ENCODE measurements at regions not wholly inside any gene's neighbourhood (a gene's known extent, or its start where the extent isn't known, plus 50 kb on each side); places are given as distances from the start of the nearest gene placed in this dataset.

DNA sequence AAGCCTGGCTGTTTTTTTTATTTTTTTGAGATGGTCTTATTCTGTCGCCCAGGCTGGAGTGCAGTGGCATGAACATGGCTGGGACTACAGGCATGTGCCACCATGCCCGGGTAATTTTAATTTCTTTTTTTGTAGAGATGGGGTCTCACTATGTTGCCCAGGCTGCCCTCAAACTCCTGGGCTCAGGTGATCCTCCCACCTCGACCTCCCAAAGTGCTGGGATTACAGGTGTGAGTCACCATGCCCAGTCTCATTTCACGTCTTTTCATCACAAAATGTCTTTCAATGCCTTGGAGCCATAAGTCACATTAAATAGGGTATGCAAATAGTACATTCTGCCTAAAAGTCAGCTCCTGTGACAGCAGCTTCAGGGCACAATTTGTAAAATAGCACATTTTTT is 52.8 kb downstream of the SOX2 start:
- no peak for DNase-seq (ENCODE audit: low read depth)

DNA sequence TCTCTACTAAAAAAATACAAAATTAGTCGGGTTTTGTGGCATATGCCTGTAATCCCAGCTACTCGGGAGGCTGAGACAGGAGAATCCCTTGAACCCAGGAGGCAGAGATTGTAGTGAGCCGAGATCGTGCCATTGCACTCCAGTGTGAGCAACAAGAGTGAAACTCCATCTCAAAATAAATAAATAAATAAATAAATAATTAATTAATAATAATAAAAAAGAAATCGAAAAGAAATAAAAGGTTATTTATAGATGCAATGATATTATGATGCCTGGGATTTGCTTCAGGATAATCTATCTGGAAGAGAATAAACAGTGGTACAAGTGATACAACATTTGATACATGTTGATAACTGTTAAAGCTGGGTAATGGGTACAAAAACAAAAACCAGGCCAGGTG is 58.6 kb downstream of the SOX2 start:
- no peak for DNase-seq (ENCODE audit: low read depth)

DNA sequence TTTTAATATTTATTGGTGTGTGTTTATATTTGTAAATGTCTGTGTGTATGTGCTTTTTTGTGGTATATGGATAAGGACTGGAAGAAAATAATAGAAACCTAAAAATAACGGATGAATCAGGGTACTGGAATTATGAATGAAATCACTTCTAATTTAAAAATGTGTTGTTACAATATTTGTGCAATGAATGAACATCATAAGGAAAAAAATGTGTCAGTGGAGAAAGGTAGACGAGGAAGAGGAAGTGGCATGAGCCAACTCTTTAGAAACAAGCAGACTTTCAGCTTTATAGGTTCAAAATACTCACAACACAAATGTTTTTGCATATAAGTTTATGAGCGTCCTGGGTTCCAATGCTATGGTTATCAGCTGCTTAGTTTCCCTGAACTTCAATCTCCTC is 59.4 kb downstream of the SOX2 start:
- DNase-seq (ENCODE audit: low read depth), result no peak

DNA sequence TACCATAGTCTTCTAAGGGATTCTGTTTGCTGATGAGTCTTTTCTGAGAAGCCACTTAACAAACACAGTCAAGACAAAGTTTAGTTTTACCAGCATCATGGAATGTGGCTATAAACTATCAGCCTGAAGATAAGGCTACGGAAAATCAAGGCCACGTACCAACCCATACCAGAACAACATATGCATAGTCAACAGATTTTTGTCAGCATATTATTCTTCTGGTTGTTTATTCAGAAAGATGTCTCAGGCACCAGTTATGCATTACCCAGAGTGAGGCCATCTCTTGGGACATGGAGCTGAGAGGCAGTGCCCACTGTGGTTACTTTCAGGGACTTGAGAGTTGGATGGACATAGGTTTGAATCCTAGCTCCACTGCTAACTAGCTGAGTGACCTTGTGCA is 60.4 kb downstream of the SOX2 start:
- DNase-seq (ENCODE audit: low read depth), result no peak

DNA sequence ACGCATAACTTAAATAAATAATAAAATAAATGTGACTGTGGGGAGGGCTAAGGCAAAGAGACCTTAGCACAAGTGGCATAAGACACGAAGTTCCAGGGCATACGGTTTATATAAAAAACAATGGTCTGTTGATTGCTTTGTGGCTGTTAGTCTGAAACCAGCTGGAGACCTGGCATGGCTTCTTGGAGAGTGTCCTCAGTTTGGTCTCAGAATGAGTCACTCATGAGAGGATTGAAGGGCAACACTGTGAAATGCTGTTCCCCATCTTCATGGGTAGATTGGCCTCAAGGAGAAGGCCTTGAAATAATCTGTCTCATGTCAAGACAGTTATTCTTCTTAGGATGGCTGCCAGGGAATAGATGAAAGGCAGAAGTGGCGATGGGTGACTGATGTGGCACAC is 62.2 kb downstream of the SOX2 start:
- DNase-seq (ENCODE audit: low read depth), result no peak

DNA sequence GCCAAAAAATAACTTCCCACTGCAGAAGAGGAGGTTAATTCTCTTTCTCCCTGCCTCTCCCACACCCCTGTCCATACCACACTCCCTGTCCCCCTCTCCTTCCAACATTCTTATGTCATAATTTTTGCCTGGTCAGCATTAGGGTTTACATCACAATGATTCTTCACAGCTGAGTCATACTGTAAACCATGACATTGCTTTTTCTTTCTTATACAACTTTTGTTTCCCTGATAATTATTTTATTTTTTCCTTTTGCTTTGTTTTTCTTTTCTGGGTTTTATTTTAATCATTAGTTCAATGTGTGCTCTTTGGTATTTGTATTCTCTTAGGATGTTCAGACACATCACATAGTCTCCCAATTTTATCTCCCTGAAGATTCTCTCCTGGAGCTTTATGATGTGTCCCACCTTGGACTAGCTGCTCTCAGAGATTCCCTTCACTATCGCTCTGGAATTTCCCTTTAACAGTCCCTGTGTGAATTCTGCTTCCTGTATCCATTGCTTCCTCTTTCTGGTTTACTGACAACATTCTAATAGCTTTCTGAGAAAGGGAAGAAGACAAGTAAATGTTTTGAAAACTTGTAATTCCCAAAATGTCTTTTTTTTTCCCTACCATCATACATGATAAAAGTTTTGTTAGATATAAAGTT is 70.7 kb downstream of the SOX2 start:
- DNase-seq (ENCODE audit: low read depth), result no peak

DNA sequence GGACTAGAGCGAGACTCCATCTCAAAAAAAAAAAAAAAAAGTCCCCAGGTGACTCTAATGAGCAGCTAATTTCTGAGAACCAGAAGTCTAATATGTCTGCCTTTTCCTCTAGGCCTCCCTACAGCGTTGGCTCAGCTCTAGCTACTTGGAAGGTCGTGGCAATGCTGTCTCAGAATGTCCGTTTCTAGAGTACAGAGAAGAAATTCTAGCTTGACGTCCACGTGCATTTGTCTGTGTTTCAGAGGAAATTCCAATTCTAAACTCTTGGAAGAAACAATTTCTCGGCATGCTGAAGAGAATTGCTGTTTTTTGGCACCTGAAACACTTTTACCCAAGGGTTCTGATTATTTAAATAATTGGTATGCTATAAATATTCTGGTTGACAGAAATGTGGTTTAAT is 78.8 kb downstream of the SOX2 start:
- no peak for DNase-seq (ENCODE audit: low read depth)

DNA sequence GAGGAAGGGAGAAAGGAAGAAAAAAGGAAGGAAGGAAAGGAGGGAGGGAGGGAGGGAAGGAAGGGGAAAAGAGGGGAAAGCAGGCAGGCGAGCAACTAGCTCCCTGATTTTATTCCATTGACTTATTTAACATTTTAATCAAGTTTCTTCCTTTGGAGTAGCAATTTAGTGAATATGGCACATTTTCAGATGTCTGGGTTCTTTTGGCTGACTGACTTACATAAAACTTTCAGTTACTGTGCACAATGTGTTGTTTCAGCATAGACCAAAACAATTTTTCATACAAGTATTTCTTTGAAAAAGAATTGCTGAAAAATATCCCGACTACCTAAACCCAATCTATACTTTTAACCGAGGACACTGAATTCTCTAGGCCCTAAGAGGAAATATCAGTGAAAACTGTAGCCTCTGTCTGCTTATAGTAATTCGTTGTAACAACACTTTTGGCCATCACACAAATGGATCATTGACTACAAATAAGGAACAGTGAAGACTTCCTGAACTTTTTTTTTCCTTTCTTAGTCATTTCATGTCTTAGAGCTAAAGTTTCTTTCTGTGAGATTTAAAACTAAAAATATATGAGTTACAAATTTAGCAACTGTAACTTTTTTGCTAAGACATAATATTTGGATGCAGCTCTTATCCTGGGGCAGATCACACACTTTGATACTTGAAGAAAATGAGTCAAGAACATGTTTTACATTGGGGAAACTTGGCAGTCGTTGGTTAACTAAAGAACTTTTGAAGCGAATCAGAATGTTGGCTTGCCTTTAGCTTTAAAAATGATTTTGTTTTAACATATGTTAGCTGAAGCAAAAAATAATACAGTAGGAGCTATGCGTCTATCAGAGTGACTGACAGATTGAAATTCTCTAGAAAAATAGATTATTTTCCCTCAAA is 79.6 kb downstream of the SOX2 start:
- no peak for DNase-seq (ENCODE audit: low read depth)

DNA sequence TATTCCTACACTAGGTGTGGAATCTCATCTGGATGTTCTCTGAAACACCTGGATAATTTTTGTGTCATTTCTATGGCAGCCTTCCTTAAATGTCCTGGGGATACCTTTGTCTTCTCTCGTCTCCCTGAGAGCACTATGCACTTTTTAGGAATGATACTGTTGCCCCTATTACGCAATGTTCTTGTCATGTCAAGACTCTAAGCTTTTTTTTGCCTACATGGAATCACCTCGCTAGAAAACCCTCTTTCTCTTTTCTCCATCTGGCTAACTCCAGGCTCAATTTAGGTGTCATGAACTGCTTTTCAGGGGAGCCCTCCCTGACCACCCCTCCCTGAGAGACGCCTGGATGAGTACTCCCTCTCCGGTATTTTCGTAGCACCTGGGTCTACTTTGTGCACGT is 81.3 kb downstream of the SOX2 start:
- no peak for DNase-seq (ENCODE audit: low read depth)

DNA sequence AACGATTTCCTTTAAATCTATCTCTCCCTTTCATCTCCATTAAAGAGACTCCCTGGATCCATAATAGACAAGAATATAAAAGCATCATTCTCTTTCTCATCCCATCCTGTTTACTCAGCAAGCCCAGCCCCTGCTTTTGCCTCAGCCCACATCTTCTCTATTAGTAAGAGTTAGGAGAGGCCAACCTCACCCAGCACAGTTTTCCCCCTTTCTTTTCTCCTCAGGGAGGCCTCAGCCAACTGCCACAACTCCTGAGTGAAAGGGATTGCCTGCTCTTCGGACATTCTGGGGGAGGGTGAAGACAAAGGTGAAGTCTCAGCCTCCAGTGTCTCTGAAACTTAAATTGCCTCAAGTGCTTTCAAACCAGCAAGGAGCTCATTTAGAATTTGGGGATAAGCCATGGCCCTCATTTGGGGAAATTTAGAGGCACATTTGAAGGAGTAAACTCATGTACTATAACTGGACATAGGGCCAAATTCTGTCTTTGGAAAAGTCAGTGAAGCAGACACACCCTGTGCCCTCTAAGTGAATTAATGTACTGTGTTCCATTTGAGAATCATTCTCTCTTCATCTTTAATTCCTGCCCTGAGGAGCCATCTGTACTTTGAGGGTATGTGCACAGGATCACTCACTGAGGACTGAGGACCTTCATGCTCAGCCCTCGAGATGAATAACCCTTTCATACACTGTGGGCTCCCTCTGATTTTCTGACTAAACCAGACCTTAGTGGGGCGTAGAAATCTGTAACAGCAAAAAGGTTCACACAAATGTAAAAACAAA is 82.5 kb downstream of the SOX2 start:
- no peak for DNase-seq (ENCODE audit: low read depth)

DNA sequence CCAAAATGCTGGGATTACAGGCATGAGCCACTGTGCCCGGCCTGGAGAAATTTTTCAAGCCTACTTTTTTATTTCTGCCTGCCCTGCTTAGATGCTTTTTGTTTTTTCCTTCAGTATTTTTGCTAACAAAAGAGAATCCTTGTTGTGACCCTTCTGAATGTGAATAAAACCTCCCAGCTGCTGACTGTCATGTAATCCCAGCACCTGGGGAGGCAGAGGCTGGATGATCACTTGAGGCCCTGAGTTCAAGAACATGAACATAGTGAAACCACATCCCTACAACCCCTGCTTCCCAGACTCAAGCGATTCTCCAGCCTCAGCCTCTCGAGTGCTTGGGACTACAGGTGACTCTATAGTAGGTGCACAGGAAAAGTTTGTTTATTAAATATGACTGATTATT is 84.9 kb downstream of the SOX2 start:
- DNase-seq (ENCODE audit: low read depth), result no peak

DNA sequence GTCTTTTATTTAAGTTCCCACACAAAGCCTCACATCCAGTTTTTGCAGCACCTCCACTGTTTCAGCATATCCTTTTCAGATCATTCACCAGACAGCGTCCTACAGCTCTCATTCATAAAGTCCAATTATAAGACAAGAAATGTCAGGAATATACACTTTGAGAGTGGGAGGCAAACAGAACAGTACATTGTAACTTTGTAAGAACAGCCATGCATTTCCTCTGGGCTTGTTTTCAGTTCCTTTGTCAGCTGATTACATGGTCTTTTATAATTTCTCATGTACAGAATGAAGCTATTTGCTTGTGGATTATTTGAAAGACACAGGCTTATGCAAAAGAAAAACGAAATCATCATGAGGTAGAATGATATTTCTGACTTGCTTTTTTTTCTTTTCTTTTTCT is 85.7 kb downstream of the SOX2 start:
- no peak for DNase-seq (ENCODE audit: low read depth)

DNA sequence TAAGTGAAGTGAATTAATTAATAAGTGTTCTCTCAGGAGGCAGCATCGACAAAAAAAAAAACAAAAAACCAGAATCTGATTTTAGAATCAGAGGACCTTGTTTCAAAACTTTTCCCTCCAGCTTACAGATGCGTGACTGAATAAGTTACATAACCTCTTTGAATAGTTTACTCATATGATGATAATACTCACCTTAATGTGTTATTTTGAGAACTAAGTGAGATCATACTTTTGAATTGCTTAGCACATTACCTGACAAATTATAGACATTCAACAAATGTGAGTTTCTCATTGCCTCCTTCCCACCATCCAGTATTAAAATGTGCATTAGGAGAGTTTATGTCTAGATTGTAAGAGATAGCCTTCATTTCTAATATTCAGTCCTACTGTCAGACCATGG is 94.0 kb downstream of the SOX2 start:
- no peak for DNase-seq (ENCODE audit: low read depth)

DNA sequence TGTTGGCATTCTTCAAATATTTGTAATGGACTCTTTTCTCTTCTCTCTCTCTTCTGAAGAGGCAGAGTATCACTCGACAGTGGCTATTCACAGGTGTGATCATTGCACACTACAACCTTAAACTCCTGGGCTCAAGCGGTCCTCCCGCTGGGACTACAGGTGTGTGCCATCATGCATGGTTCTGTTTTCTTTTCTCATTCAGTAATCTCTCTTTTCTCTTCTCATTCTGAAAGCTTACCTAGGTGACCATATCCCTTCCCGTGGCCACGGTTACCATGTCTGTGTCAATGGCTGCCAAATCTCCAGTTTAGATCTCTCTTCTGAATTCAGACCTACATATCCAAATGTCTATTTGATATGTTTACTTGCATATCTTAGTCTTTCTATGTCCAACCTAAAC is 96.3 kb downstream of the SOX2 start:
- no peak for DNase-seq (ENCODE audit: low read depth)

DNA sequence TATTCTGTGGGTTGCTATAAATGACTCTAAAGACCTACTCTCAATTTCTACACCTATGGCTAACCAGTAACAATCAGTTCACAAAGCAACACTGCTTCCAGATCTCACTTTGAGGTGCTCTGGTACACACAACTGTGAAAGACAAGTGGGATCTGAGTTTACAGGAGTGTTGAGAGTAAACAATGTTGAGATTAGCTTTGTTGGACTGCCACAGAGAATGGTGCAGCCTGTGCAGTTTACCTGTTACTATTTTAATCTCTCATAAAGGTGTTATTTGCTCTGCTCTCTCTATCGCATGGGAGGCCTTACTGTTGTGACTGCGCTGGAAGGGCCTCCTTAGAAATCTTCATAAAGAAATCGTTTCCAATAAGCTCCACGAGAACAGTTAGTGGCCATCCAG is 112.0 kb downstream of the SOX2 start:
- DNase-seq (ENCODE audit: low read depth), result no peak

DNA sequence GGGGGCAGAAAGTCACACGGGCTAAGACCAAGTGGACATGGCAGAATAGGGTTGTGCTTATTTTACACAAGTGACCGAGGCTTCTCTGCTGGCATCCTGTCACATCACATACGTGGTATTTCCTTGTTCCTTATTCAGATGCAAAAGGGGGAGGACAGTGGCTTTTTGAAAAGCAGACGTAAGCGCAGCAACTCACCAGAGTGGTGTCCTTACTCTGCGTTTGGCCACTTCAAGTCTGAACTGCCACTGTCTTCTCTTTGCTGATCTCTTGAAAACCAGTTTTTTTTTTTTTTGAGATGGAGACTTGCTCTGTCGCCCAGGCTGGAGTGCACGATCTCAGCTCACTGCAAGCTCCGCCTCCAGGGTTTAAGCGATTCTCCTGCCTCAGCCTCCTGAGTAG is 113.2 kb downstream of the SOX2 start:
- no peak for DNase-seq (ENCODE audit: low read depth)

DNA sequence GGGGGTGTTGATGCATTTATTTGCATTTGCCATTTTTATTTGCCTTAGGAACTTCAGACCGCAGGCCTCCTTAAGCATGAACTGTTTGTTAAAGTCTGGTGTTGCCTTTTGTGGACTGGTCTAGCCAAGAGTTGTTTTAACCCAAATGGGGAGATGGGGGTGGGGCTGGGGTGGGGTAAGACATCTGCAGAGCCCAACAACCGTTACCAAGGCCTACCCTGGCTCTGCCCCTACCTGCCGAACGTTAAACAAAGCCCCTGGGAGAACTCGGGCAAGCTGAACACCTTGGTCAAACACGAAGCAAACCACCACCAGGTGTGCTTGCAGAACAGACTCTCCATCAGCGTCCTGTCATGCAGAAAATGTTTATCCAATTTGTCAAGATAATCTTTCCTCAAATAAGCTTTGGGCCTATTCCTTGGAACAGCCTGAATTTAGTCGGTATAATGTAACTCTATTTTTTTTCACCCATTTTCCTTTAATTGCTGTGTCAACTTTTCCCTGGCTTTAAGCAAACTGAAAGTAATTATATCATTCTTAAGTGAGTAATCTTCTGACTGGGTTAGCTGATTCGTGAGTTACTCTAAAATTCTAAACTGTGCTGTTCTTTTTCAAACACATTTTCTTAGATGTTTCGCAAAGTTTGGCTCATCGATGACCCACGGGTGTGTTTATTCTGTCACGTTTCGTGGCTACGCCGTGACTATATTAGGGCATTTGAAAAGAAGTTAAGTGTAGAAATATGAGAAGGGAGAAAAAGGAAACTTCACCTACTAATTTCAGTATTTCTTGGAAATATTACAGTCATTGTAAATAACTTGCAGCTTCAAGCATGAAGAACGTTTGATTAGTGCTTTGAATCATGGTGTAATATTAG is 127.6 kb downstream of the SOX2 start:
- no peak for DNase-seq (ENCODE audit: low read depth)

DNA sequence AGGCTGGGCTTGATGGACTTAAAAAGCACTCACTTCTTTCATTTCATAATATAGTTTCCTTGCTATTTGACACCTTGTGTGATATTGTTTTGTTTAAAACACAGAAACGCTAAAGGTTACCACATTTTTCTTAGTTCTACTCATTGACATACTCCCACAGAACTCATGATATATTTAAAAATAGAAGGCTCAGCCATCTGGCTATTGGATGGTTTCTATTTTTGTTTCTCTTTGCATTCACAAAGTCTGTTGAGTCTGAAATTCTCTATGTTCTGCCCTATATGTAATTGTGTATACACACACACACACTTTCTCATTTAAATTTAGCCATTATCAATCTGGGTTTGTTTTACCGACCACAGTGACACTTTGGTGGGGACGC is 128.2 kb downstream of the SOX2 start:
- DNase-seq (ENCODE audit: low read depth), result no peak

DNA sequence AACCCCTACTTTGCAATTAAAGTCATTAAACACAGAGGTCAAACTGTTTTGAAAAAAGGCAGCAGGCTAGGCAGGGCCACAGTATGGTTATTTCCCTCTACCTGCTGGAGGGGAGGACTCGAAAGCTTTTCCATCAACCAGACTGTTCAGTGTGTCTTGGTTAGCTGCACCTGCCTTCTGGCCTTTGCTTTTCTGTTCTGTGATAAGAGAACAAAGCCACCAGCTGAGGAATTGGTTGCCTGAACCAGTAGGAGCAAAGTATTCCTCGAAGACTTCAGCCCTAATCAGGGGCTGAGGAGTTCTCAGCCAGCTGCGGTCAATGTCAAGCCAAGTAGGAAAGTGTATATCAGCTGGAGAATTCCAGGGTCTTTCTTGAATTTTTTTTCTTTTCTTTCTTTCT is 132.5 kb downstream of the SOX2 start:
- DNase-seq (ENCODE audit: low read depth), result no peak

DNA sequence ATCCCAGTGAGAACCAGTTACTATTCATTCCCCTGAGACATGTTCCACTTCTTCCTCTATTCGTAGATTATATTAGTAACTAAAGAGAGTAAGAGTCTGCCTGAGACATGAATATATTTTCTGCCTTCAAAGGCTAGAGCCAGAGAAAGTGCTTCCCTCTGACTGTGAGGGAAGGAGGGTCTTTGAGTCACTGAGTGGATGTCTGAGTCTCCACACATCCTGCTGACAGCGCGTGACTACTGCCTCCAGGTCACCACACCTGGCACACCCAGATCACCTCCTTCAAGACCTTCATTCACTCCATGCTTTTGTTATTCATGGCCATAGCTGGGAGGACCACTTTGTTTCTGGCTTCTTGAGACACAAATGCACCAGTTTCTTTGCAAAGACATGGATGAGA is 135.6 kb downstream of the SOX2 start:
- DNase-seq (ENCODE audit: low read depth), result no peak

DNA sequence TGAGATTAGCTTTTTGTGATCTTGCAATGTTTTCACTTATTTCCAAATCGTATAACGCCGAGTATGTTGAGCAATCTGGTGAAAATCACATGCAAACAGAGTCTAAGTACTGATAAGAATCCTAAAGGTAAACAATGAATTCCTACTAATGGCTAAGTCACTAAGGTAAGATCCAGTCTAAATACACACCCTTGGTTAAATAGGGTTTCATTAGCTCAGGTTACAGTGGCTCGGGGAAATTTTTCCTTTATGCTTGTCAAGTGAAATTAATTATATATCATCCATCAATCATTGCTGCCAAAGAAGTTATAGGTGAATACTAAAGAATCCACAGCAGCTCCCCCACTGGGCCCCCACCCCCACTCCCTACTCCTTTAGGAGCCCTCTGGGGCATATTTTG is 139.3 kb downstream of the SOX2 start:
- no peak for DNase-seq (ENCODE audit: low read depth)

DNA sequence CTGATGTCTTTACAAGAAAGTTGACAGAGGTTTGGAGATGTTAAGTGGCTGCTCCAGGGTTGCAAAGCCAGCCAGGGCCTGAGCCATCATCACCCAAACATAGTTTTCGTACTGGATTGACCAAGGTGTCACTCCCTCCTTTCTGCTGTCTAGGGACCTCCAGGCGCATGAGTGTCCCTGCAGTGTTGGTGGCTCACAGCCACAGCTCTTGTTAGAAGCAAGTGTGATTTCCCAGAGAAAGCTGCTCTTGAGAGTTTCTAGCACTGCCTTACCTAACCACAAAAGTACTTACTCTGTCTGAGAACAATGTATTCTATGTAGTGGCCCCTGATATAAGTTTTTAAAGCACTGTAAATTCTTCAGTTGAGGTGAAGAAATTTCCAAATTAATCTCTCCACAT is 144.1 kb downstream of the SOX2 start:
- no peak for DNase-seq (ENCODE audit: low read depth)

Measured in fibroblast of gingiva (primary cell).